ENCODE measurements at regions not wholly inside any gene's neighbourhood (a gene's known extent, or its start where the extent isn't known, plus 50 kb on each side); places are given as distances from the start of the nearest gene placed in this dataset.

DNA sequence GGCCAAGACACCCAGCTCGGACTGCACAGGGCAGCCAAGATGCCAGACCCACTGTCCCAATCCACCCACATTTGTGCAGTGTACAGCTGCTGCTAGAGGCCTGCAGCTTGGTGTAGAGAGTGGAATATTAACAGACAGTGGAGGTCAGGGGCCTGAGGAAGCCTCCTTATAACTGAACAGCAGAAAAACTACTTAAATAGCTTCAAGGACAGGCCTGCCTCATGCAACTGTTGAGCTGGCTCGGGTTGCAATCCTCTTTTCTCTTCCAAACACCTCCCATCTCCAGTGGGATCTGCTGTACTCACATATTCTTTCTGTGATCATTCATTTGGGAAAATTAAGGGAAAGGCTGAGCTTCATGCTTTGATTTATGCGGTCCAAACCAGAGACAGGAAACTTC is 1043.2 kb upstream of the TMEM132C start (continued):
- TF ChIP-seq, protein P1, sequence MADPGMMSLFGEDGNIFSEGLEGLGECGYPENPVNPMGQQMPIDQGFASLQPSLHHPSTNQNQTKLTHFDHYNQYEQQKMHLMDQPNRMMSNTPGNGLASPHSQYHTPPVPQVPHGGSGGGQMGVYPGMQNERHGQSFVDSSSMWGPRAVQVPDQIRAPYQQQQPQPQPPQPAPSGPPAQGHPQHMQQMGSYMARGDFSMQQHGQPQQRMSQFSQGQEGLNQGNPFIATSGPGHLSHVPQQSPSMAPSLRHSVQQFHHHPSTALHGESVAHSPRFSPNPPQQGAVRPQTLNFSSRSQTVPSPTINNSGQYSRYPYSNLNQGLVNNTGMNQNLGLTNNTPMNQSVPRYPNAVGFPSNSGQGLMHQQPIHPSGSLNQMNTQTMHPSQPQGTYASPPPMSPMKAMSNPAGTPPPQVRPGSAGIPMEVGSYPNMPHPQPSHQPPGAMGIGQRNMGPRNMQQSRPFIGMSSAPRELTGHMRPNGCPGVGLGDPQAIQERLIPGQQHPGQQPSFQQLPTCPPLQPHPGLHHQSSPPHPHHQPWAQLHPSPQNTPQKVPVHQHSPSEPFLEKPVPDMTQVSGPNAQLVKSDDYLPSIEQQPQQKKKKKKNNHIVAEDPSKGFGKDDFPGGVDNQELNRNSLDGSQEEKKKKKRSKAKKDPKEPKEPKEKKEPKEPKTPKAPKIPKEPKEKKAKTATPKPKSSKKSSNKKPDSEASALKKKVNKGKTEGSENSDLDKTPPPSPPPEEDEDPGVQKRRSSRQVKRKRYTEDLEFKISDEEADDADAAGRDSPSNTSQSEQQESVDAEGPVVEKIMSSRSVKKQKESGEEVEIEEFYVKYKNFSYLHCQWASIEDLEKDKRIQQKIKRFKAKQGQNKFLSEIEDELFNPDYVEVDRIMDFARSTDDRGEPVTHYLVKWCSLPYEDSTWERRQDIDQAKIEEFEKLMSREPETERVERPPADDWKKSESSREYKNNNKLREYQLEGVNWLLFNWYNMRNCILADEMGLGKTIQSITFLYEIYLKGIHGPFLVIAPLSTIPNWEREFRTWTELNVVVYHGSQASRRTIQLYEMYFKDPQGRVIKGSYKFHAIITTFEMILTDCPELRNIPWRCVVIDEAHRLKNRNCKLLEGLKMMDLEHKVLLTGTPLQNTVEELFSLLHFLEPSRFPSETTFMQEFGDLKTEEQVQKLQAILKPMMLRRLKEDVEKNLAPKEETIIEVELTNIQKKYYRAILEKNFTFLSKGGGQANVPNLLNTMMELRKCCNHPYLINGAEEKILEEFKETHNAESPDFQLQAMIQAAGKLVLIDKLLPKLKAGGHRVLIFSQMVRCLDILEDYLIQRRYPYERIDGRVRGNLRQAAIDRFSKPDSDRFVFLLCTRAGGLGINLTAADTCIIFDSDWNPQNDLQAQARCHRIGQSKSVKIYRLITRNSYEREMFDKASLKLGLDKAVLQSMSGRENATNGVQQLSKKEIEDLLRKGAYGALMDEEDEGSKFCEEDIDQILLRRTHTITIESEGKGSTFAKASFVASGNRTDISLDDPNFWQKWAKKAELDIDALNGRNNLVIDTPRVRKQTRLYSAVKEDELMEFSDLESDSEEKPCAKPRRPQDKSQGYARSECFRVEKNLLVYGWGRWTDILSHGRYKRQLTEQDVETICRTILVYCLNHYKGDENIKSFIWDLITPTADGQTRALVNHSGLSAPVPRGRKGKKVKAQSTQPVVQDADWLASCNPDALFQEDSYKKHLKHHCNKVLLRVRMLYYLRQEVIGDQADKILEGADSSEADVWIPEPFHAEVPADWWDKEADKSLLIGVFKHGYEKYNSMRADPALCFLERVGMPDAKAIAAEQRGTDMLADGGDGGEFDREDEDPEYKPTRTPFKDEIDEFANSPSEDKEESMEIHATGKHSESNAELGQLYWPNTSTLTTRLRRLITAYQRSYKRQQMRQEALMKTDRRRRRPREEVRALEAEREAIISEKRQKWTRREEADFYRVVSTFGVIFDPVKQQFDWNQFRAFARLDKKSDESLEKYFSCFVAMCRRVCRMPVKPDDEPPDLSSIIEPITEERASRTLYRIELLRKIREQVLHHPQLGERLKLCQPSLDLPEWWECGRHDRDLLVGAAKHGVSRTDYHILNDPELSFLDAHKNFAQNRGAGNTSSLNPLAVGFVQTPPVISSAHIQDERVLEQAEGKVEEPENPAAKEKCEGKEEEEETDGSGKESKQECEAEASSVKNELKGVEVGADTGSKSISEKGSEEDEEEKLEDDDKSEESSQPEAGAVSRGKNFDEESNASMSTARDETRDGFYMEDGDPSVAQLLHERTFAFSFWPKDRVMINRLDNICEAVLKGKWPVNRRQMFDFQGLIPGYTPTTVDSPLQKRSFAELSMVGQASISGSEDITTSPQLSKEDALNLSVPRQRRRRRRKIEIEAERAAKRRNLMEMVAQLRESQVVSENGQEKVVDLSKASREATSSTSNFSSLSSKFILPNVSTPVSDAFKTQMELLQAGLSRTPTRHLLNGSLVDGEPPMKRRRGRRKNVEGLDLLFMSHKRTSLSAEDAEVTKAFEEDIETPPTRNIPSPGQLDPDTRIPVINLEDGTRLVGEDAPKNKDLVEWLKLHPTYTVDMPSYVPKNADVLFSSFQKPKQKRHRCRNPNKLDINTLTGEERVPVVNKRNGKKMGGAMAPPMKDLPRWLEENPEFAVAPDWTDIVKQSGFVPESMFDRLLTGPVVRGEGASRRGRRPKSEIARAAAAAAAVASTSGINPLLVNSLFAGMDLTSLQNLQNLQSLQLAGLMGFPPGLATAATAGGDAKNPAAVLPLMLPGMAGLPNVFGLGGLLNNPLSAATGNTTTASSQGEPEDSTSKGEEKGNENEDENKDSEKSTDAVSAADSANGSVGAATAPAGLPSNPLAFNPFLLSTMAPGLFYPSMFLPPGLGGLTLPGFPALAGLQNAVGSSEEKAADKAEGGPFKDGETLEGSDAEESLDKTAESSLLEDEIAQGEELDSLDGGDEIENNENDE (IDR thresholded peaks at IDR 0.05; ENCODE audit: insufficient replicate concordance, low read length) = no peak
